HG03575 (cell line): ENCODE measurements at regions not wholly inside any gene's neighbourhood (a gene's known extent, or its start where the extent isn't known, plus 50 kb on each side); places are given as distances from the start of the nearest gene placed in this dataset.

Source experiments
- ATAC-seq: cut with Tn5 transposase; IDR thresholded peaks from one replicate; pipeline ENCODE4 v1.9.1; 2021; ENCODE audit not compliant: unreplicated experiment, insufficient number of reproducible peaks, low FRiP score; ENCODE audit errors: extremely low read depth

- ATAC-seq, result no peak
Measured at GRCh38 chr2:194014639-194015038, 1642.4 kb upstream of the SLC39A10 start.

- ATAC-seq, result no peak
Measured at GRCh38 chr2:194004590-194005206, 1652.3 kb upstream of the SLC39A10 start.

- ATAC-seq, result no peak
Measured at GRCh38 chr2:194003911-194004310, 1653.1 kb upstream of the SLC39A10 start.

GRCh38 chr2:194002699-194003368 is 1654.2 kb upstream of the SLC39A10 start:
- no peak for ATAC-seq

- ATAC-seq, result no peak
Measured at GRCh38 chr2:193990868-193991267, 1666.2 kb upstream of the SLC39A10 start.

- ATAC-seq, result no peak
Measured at GRCh38 chr2:193989645-193990044, 1667.4 kb upstream of the SLC39A10 start.

- no peak for ATAC-seq
Measured at GRCh38 chr2:193988784-193989183, 1668.2 kb upstream of the SLC39A10 start.

GRCh38 chr2:193985272-193985671 is 1671.8 kb upstream of the SLC39A10 start:
- no peak for ATAC-seq

GRCh38 chr2:193980599-193980998 is 1676.4 kb upstream of the SLC39A10 start:
- ATAC-seq, result no peak

- no peak for ATAC-seq
Measured at GRCh38 chr2:193973781-193974180, 1683.2 kb upstream of the SLC39A10 start.

GRCh38 chr2:193966590-193966989 is 1690.4 kb upstream of the SLC39A10 start:
- ATAC-seq, result no peak

GRCh38 chr2:193965263-193965662 is 1691.8 kb upstream of the SLC39A10 start:
- ATAC-seq, result no peak

- ATAC-seq, result no peak
Measured at GRCh38 chr2:193963472-193964119, 1693.4 kb upstream of the SLC39A10 start.

GRCh38 chr2:193946806-193947205 is 1710.2 kb upstream of the SLC39A10 start:
- no peak for ATAC-seq

- ATAC-seq, result no peak
Measured at GRCh38 chr2:193943406-193943960, 1713.5 kb upstream of the SLC39A10 start.

GRCh38 chr2:193935114-193935513 is 1721.9 kb upstream of the SLC39A10 start:
- ATAC-seq, result no peak

GRCh38 chr2:193929131-193929530 is 1727.9 kb upstream of the SLC39A10 start:
- no peak for ATAC-seq

GRCh38 chr2:193907561-193907960 is 1712.8 kb upstream of the TMEFF2 start:
- ATAC-seq, result no peak

GRCh38 chr2:193900292-193900691 is 1705.6 kb upstream of the TMEFF2 start:
- ATAC-seq, result no peak

GRCh38 chr2:193895226-193895625 is 1700.5 kb upstream of the TMEFF2 start:
- ATAC-seq, result no peak
